ENCODE measurements at regions not wholly inside any gene's neighbourhood (a gene's known extent, or its start where the extent isn't known, plus 50 kb on each side); places are given as distances from the start of the nearest gene placed in this dataset.

DNA sequence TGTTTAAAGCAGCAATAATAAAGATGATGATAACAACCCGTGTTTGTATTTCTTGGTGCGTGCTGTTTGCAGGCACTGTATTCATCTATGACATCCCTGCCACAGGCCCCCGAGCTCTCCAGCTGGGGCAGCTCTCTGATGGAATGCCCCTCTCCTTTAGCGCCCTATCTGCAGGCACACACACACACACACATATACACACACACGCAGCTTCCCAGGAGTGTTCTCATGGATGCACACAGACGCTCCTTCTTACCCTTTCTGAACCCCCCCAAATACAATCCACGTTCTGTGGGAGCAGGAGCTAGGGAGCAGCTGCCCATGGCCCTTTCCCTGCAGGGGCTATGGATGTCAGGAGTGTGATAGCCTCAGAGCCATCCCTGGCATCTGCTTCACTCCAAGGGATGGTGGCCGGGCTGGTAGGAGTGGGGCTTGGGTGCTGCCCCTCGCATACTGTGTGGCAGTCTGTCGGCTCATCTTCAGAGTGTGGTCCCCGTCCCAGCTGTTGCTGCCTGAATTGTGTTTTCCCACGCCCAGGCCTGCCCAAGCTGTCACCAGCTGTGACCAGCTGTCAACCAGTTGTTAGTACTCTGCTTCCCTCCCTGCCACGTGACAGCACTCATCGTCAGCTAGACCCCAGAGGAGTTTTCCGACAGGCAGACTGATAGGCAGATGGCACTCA lies 50.8 kb upstream of the MYCN start:
- DNase-seq (ENCODE audit: low spot score) = no peak
- Histone ChIP-seq H3K4me3 (no peak overlapping the region), H3K27ac (no peak overlapping the region)
- TF ChIP-seq, protein P1, sequence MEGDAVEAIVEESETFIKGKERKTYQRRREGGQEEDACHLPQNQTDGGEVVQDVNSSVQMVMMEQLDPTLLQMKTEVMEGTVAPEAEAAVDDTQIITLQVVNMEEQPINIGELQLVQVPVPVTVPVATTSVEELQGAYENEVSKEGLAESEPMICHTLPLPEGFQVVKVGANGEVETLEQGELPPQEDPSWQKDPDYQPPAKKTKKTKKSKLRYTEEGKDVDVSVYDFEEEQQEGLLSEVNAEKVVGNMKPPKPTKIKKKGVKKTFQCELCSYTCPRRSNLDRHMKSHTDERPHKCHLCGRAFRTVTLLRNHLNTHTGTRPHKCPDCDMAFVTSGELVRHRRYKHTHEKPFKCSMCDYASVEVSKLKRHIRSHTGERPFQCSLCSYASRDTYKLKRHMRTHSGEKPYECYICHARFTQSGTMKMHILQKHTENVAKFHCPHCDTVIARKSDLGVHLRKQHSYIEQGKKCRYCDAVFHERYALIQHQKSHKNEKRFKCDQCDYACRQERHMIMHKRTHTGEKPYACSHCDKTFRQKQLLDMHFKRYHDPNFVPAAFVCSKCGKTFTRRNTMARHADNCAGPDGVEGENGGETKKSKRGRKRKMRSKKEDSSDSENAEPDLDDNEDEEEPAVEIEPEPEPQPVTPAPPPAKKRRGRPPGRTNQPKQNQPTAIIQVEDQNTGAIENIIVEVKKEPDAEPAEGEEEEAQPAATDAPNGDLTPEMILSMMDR (IDR thresholded peaks at IDR 0.05) = no peak

DNA sequence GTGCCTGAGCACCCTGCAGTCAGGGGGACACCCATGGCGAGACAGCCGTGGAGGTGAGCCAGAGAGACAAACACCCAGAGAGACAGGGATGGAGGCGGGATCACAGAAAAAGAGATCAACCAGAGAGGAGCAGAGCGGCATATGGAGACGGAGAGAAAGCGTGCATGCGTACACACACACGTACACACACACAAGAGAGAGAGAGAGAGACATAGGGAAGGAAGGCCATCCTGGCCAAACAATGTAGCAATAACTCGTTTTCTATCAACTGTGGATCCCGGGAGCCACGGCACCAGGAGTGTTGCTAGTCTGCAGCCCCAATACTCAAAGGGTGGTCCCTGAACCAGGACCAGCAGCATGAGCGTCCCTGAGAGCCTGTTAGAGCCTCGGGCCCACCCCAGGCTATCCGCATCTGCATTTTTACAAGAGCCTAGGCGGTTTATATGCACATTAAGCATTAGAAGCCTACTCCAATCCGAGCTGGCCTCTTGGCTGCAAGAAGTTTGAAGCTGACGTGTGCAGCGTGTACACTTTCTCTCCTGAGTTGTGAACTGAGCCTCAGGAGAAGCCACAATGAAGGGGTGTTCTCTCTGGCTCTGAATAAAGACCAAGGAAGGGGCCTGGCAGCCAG lies 50.1 kb upstream of the MYCN start:
- Histone ChIP-seq H3K4me3 (no peak overlapping the region), H3K27ac (no peak overlapping the region)
- TF ChIP-seq, protein P1 (IDR thresholded peaks at IDR 0.05) = no peak
- no peak for DNase-seq (ENCODE audit: low spot score)
